ENCODE measurements at regions not wholly inside any gene's neighbourhood (a gene's known extent, or its start where the extent isn't known, plus 50 kb on each side); places are given as distances from the start of the nearest gene placed in this dataset.

DNA sequence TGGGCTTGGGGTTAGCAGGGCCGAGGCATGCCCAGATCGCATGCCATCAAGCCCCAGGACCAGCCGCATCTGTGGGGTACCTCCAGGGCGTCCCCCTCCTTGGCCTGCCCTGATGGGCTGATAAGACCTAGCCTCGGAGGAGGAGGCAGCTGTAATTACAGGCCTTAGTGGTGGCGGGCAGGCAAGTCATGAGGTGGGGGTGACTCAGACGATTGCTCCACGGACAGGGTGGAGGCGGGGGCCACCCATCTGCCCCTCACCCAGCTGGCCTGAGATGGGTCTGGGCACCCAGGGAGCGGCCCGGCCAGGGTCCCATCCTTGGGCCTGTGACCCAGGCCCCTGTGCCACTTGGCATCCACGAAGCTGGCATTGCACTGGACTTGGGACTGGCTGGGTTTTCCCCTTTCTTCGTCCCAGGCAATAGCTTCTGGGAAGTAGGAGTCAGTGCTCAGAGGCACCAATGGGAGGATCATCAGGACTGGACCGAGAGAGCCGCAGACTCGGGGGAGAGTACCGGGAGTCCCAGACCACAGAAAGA, 57.5 kb downstream of the CEBPB start (continued):
- no peak for TF ChIP-seq MBD1 (CRISPR knock-in tag; IDR thresholded peaks at IDR 0.05)
- TF ChIP-seq GATAD2A (IDR thresholded peaks at IDR 0.05) = 0 out of 2 replicates have a peak, but pooled peaks have one; percentile 13
- TF ChIP-seq ARID1B (IDR thresholded peaks at IDR 0.05) = peak; percentile 77
- TF ChIP-seq ZNF76 (CRISPR knock-in tag; IDR thresholded peaks at IDR 0.05; ENCODE audit: borderline replicate concordance) = no peak
- no peak for TF ChIP-seq XRCC4 (IDR thresholded peaks at IDR 0.05; ENCODE audit: extremely low read depth, insufficient read depth, insufficient read length)
- no peak for TF ChIP-seq MTA2 (IDR thresholded peaks at IDR 0.05; ENCODE audit: low read depth)
- no peak for TF ChIP-seq IFI16 (CRISPR knock-in tag; IDR thresholded peaks at IDR 0.05)
- no peak for TF ChIP-seq STAG1 (CRISPR knock-in tag; IDR thresholded peaks at IDR 0.05; ENCODE audit: borderline replicate concordance)
- TF ChIP-seq ZNF280B (CRISPR knock-in tag; IDR thresholded peaks at IDR 0.05) = no peak

Measured in K562 (cell line).